ENCODE measurements at regions not wholly inside any gene's neighbourhood (a gene's known extent, or its start where the extent isn't known, plus 50 kb on each side); places are given as distances from the start of the nearest gene placed in this dataset.
"Not testable (repeated sequence)": the region's sequence is repeated elsewhere in the genome, so short reads cannot be mapped to it uniquely, and the experiment has no call there.

- no peak for ATAC-seq
- TF ChIP-seq CTCF (IDR thresholded peaks at IDR 0.05) = no peak
- 84 to 90% methylated on average over 2 of the region's 2 CpGs for WGBS, 2 donors
These were observed 127.3 kb upstream of the KLHL1 start for GRCh38 chr13:70235565-70235964.

GRCh38 chr13:70223911-70224310 is 115.7 kb upstream of the KLHL1 start:
- Histone ChIP-seq H3K36me3 (no peaks in the 10 kb centered on the region), H3K4me1 (no peaks in the 10 kb centered on the region), H3K27me3 (no peaks in the 10 kb centered on the region), H3K9me3 (no peaks in the 10 kb centered on the region), H3K4me3 (no peak overlapping the region), H3K27ac (no peak overlapping the region)
- no peak for TF ChIP-seq CTCF (IDR thresholded peaks at IDR 0.05)
- ATAC-seq = no peak
- no peak for DNase-seq
- intact Hi-C loops (cut with DNase I) = no loop called here
- WGBS, 2 donors = 92 to 97% methylated on average over 6 of the region's 6 CpGs

More at GRCh38 chr13:70235565-70235964, 127.3 kb upstream of the KLHL1 start:
- H3K4me1 ChIP-seq = no peaks in the 10 kb centered on the region
- H3K4me3 ChIP-seq = no peak overlapping the region
- H3K36me3 ChIP-seq = no peaks in the 10 kb centered on the region
- no peak for DNase-seq
- H3K27ac ChIP-seq = no peak overlapping the region
- no peaks in the 10 kb centered on the region for H3K27me3 ChIP-seq
- H3K9me3 ChIP-seq = peaks cover 0 to 20% (median 3%) of the 10 kb centered on the region in 11 donors
- intact Hi-C loops (cut with DNase I) = no loop called here

- H3K4me3 ChIP-seq = no peak overlapping the region
- H3K36me3 ChIP-seq = no peaks in the 10 kb centered on the region
- intact Hi-C loops (cut with DNase I) = no loop called here
- H3K27ac ChIP-seq = no peak overlapping the region
- no peaks in the 10 kb centered on the region for H3K27me3 ChIP-seq
- H3K9me3 ChIP-seq = no peaks in the 10 kb centered on the region
- H3K4me1 ChIP-seq = no peaks in the 10 kb centered on the region
- WGBS, 2 donors = 87 to 92% methylated on average over 2 of the region's 2 CpGs
- TF ChIP-seq CTCF (IDR thresholded peaks at IDR 0.05) = no peak
- DNase-seq (no peak), ATAC-seq (no peak)
These were observed 114.7 kb upstream of the KLHL1 start for GRCh38 chr13:70222926-70223325.

- no peak for TF ChIP-seq CTCF (IDR thresholded peaks at IDR 0.05)
- H3K27me3 ChIP-seq = no peaks in the 10 kb centered on the region
- intact Hi-C loops (cut with DNase I) = no loop called here
- H3K4me3 ChIP-seq = no peak overlapping the region
- ATAC-seq (no peak), DNase-seq (no peak)
- H3K27ac ChIP-seq = no peak overlapping the region
- WGBS, 2 donors = 89 to 90% methylated on average over 3 of the region's 3 CpGs
- H3K9me3 ChIP-seq = no peaks in the 10 kb centered on the region
- H3K36me3 ChIP-seq = no peaks in the 10 kb centered on the region
- no peaks in the 10 kb centered on the region for H3K4me1 ChIP-seq
These were observed 110.4 kb upstream of the KLHL1 start for GRCh38 chr13:70218618-70219017.

- intact Hi-C loops (cut with DNase I); H3K4me1 ChIP-seq; H3K36me3 ChIP-seq; ATAC-seq; H3K27me3 ChIP-seq; DNase-seq; H3K27ac ChIP-seq; H3K4me3 ChIP-seq: not testable (repeated sequence)
- WGBS, 2 donors = 80 to 86% methylated on average over 11 of the region's 11 CpGs
- peaks cover 0 to 28% (median 0%) of the 10 kb centered on the region in 11 donors for H3K9me3 ChIP-seq
These were observed 100.7 kb upstream of the KLHL1 start for GRCh38 chr13:70208968-70209367.
